C4-2B (cell line): ENCODE measurements at regions not wholly inside any gene's neighbourhood (a gene's known extent, or its start where the extent isn't known, plus 50 kb on each side); places are given as distances from the start of the nearest gene placed in this dataset.

Experiments
- H3K27ac ChIP-seq: fragments of 450-650 bp; 2 replicates; pipeline ENCODE4 v1.5.1; 2017
- ZFX ChIP-seq: fragments of 450-650 bp; IDR thresholded peaks from 2 replicates; pipeline ENCODE4 v1.6.1; 2017
- TF ChIP-seq, protein P1 (sequence below): fragments of 450-650 bp; conservative IDR thresholded peaks from 2 replicates; pipeline ENCODE4 v1.5.1; 2017; ENCODE audit warnings: mild to moderate bottlenecking

DNA sequence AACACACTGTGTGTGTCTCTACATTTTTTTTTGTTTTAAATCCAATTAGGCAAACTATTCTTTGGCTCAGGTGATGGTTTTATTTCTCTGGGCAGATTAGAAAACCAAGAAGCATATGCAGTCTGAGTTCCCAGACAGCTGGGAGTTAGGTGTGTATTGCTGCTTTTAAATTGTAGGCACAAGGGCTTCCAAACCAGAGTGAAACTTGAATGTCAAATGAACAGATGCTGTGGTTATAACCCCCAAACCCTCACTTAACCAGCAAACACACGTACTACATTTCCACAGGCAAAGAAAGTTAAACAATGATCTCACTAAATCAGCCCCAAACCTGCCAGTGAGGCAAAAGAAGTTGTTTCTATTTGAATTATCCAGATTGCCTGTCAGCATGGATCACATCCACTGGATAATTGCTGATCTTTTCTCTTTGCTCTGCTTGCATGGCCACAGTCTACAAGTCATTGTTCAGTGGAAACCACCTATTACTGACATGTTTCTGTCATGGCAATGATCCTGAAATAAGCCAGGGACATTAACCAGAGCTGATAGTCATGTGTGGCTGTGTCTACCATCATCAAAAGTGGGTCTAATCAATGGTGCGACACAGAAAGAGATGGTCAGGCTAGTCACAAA lies 576.5 kb upstream of the PLXNA2 start:
- TF ChIP-seq, protein P1, sequence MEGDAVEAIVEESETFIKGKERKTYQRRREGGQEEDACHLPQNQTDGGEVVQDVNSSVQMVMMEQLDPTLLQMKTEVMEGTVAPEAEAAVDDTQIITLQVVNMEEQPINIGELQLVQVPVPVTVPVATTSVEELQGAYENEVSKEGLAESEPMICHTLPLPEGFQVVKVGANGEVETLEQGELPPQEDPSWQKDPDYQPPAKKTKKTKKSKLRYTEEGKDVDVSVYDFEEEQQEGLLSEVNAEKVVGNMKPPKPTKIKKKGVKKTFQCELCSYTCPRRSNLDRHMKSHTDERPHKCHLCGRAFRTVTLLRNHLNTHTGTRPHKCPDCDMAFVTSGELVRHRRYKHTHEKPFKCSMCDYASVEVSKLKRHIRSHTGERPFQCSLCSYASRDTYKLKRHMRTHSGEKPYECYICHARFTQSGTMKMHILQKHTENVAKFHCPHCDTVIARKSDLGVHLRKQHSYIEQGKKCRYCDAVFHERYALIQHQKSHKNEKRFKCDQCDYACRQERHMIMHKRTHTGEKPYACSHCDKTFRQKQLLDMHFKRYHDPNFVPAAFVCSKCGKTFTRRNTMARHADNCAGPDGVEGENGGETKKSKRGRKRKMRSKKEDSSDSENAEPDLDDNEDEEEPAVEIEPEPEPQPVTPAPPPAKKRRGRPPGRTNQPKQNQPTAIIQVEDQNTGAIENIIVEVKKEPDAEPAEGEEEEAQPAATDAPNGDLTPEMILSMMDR = no peak
- no peak for TF ChIP-seq ZFX
- no peak overlapping the region for H3K27ac ChIP-seq

DNA sequence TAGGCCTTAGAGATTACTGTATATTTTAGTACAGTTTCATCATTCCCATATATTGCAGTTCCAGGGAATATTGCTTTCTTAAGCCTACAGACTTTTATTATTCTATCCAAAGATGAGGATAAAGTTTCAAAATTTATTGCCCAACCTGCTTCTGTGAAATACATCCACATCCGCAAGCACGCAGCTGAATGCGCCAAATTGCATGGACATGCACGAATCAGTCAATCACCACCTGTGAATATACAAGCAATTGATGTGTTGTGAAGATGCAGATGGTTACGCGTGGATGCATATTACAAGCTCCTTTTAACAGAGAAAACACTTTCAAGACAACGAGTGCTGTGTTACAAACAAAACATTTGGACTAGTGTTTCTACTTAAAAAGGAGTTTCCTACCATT lies 577.8 kb upstream of the PLXNA2 start:
- no peak for TF ChIP-seq ZFX
- TF ChIP-seq, protein P1 = no peak
- no peak overlapping the region for H3K27ac ChIP-seq

DNA sequence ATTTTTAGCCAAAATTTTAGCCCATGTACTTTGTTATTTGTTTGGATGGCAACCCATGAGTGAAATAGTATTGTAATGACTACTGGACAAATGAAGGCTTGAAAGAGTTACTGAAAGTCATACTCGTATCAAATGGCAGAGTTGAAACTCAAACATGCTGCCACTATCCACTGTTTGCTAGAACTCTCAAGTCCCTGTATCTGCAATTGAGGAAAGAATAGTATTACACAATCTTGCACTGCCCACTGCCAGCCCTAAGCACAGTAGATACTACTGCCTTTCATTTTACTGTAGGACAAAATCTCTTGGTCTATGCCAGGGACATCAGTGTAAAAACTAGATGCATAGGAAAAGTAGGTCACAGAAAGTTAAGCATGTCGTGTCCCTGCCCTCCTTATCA lies 581.1 kb upstream of the PLXNA2 start:
- H3K27ac ChIP-seq = no peak overlapping the region
- TF ChIP-seq ZFX = no peak
- TF ChIP-seq, protein P1 = no peak

DNA sequence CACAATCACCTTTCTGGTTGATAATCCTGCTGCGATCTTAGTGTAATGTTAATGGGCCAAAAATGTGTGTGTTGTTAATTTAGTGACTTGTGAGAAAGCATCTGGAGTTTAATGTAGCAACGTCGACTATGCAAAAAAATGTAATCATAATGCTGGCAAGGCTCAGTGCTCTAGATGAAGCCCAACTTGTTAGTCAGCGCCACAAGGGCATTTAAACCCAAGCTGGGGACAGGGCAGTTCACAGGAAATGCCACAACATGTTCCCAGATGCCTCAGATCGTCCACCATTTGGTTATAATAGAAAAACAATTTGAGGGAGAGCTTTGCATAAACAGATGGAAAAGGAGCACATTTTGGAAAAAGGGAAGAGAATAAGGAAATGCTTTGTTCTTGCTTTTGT lies 585.4 kb upstream of the PLXNA2 start:
- TF ChIP-seq, protein P1 = no peak
- no peak for TF ChIP-seq ZFX
- H3K27ac ChIP-seq = no peak overlapping the region

DNA sequence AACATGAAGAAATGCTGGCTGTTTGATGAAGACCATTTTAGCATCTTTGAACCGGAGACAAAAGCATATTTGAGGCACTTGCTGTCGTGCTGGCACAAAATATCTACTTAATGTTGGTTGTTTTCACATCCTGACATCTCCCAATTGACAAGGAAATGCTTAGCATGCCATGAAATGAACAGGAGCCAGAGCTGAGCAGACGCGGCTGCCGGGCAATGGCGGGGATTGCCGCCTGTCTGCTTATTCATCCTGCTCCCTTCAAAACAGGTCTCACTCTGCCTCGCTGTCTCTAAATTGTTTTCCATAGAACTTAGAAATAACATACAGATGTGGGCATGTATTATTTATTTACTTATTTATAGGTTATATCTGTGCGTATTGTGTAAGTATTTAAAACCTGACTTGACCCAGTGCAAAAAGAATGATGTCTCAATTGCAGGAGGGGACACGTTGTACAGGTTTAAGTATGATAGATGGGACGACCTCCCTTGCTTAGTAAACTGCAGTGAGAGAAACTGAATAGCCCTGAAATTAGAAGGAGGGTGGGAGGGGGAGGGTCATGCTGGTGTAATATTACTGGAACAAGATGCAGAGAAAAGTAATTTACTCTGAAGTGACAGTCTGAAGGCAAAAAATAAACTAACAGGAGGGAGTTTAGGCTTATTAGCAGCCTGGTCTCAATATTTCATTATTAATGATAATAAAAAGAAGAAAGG lies 590.4 kb upstream of the PLXNA2 start:
- no peak overlapping the region for H3K27ac ChIP-seq
- TF ChIP-seq ZFX = no peak
- TF ChIP-seq, protein P1 = no peak

DNA sequence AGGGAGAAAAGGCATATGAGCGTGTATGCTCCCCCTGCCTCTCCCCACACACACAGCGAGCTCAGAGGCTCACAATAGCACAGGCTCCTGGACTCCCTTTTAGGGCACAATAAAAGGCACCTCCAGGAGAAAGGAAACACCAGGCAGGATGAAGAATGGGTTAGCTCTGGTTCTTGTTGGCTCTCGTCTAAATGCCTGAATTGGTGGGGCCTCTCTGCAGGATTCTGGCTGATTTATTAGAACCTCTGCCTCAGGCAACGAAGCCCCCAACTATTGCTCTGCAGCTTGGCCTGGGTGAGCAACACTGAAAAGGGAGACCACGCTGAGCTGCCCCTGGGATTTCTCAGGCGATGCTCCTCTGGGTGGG lies 590.9 kb upstream of the PLXNA2 start:
- TF ChIP-seq, protein P1 = no peak
- TF ChIP-seq ZFX = no peak
- H3K27ac ChIP-seq = no peak overlapping the region

DNA sequence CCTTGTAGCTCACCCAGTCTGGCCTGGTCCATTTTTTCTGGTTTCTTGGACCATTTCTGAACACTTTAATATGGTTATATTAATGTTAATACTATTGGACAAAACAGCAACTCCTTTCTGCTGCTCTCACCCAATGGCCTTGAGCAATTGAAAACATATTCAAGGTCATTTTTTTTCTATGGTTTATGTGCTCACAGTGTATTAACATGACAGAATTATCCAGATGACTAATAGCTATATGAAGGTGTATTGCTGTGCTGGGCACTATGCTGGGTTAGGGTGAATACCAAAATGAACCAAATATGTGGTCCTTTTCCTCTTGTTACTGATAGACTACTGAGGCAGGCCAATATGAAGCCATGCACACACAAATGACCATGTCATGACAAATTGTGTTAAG lies 591.6 kb upstream of the PLXNA2 start:
- H3K27ac ChIP-seq = no peak overlapping the region
- TF ChIP-seq, protein P1 = no peak
- TF ChIP-seq ZFX = no peak
